GM19467 (cell line): ENCODE measurements at regions not wholly inside any gene's neighbourhood (a gene's known extent, or its start where the extent isn't known, plus 50 kb on each side); places are given as distances from the start of the nearest gene placed in this dataset.
A peak's percentile ranks its signal among the peaks of the same experiment; 100 is the strongest.

Experiments used
- ATAC-seq: cut with Tn5 transposase; IDR thresholded peaks from one replicate; pipeline ENCODE4 v1.9.1; 2021; ENCODE audit warnings: mild to moderate bottlenecking, moderate library complexity; ENCODE audit not compliant: unreplicated experiment

DNA sequence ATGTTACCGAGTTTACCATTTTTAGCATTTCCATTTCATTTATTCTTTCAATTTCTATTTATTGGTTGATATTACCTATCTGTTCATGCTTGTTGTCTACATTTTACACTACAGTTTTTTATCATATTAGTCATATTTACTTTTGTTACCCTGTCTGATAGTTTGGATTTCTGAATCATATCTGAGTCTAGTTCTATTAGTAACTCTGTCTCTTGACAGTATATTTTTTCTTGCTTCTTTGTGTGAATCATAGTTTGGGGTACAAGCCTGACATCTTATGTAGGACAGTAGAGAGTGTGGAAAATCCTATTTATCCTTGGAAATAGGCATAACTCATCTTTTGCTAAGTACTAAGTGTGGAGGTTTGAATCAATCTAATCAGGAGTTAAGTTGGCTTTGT, 263.9 kb upstream of the SESN3 start:
- ATAC-seq = no peak

DNA sequence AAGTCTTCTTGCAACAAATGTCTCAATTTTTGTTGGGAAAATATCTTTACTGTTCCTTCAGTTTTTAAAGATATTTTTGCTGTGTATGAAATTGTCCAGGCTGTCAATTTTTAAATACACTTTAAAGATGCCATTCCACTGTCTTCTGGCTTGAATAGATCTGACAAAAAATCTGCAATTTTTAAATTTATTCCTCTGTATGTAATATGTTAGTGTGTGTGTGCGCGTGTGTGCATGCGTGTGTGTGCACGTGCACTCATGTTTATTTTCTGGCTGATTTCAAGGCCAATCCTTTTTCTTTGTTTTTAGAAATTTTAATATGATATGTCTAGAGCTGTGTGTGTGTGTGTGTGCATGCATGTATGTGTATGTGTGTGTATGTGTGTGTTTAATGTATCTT, 263.2 kb upstream of the SESN3 start:
- ATAC-seq = no peak

DNA sequence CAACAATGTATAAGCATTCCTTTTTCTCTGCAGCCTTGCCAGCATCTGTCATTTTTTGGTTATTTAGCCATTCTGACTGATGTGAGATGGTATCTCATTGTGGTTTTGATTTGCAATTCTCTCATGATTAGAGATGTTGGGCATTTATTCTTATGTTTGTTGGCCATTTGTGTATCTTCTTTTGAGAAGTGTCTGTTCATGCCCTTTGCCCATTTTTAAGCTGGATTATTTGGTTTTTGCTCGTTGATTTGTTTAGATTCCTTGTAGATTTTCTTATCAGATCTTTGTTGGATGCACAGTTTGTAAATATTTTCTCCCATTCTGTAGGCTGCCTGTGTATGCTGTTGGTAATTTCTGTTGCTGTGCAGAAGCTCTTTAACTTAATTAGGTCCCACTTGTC, 259.6 kb upstream of the SESN3 start:
- ATAC-seq = no peak

DNA sequence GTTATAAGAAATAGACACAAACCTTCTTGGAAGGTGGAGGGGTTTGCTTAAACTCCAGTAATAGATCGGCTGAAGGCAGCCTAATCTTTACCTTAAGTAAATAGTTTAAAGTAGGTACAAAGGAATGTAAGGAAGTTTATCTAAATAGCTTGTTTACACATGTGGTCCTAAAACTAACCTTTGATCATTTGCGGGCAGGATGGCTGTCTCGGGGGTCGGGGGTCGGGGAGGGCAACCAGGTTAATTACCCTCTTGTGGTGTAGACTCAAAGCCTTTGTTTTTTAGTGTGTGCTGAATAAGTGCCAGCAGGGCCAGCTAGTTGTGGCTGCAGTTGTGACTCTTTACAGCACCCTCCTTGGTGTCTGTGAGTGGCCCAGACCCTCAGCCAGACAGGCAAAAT, 256.9 kb upstream of the SESN3 start:
- ATAC-seq = no peak

DNA sequence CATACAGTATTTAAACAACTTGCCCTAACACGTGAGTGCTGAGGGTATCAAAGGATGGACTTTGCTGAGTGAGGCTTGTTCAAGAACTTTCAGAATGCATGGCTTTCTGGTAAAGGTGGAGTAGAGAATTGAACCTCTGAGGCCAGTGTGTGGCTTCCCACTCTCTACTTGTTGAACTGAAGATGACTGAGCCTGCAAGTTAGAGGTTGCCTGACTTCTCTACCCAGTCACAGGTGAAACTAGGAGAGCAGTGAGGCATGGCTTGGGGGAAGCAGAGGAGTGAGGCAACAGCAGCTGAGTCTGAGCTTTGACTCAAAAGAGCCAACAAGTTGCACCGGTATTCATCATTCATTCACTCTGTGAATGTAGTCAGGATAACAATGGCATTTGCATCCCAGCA, 256.4 kb upstream of the SESN3 start:
- peak; percentile 100 for ATAC-seq

DNA sequence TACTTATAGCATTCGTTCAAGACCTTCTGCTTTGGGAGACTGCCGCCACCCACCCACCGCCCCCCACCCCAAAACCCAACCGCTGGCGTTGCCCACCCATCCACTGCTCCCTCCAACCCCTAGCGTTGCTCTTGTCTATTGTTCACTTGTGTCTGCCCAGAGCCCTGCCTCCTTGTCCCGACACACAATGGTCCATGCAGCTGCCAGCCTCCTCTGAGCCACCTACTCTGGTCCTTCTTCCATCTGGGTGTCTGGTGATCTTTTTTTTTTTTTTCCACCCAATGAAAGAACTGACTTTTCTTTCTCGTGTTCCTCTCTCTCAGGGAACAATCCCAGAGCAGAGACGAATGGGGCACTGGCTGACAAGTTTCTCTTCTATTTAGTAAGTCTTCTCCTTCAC, 256.0 kb upstream of the SESN3 start:
- ATAC-seq = no peak

DNA sequence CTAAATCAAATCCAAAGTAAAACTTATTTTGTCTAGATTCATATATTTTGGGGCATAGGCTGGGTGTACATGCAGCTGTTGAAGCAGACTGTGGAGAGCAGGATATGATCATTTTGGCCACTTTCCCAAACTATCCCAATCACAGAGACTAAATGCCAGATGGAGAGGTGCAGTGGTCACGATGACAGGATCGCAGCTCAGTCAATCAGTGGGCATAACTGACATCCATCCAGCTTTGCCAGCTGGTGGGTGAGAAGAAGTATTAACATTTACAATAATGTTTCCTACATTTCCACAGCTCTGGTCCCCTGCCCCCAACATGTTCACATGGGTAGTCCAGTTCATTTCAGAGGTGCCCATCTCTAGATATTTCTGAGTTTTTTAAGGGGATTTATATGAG, 255.5 kb upstream of the SESN3 start:
- no peak for ATAC-seq

DNA sequence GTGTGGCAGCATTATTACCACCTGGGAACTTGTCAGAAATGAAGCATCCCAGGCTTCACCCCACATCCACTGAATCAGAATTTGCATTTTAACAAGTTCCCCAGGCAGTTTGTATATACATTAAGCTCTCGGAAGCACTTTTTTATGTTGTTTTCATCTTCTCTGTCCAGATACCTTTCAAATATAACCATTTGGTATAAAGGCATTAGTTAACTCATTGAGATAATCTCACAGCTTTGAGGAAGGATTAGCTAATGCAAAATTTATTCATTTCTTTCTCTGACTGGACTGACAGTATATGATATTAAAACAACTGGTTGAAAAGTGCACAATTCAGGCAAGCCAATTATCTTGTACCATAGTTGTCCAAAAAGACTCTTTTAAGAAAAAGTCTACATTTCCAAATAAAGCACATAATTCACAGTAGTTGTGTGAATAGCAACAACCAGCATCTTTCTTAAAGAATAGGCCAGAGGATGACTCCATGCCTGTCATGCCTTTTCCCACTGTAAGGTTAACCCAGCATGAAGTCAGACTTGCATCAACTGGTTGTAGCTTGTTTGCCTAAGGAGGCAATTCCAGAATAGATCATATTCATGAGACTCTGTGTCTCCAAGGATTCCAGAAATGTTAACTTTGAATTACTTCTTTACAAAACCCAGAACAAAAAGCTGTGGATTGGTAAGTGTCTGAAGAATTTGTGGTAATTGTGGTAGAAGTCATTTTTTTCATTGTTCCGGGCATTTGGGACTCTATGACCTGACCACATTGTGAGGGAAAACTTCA, 254.3 kb upstream of the SESN3 start:
- no peak for ATAC-seq

DNA sequence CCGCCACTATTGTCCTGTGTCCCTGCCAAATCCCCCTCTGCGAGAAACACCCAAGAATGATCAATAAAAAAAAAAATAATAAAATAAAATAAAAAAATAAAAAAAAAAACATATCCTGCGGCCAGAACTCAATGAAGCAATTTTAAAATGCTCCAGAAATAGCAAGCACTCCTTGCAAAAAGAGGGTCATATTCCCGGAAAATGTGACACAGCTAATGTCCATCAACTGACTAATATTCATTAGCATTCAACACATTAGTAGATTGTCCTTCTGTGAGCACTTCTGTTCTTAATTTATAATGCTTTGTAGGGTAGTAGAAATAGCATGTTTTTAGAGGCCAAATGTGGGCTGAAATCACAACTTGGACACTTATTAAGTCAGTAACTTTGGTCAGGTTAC, 252.3 kb upstream of the SESN3 start:
- no peak for ATAC-seq

DNA sequence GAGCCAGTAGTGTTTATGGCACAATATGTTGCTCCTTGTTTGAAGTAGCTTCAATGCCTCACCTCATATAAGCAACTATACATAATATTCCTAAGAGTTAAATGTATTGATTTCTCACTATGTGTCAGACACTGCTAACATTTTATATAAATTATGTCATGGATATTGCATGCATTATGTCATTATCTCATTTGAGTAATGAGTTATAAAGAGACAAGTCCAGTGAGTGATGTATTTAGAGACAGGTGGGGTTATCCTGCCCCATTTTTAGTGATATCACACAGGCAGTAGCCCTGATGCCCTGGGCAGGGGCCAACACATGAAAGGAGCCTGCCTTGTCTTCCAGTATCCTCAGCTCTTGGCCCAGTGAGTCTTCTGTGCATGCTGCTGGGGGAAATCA, 247.0 kb upstream of the SESN3 start:
- ATAC-seq = no peak

DNA sequence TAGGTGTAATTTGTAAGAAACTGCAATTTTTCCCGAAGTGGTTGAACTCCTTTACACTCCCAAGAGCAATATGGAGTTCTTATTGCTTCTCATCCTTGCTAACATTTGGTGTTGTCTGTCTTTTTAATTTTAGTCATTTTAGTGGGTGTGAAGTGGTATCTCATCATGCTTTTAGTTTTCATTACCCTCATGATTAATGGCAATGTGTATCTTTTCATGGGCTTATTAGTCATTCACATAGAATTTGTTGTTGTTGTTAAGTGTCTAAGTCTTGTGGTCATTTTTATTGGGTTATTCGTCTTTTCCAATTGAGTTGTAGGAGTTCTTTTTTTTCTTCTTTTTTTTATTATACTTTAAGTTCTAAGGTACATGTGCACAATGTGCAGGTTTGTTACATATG, 238.3 kb upstream of the SESN3 start:
- no peak for ATAC-seq

DNA sequence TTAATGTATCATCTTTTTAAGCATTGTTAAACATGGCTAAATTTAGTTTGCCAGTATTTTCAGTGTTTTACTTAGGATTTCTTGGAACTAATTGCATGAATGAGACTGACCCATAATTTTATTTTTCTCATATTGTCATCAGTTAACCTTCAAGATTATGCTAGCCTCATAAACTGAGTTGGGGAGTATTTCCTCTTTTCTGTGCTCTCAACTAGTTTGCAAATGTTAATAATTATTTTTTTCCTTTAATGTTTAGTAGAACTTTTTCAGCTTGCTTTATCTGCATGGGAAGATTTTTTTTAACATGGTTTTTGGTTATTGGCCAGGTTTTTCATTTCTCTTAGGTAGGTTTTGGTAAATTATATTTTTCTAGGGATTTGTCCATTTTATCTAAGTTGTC, 235.4 kb upstream of the SESN3 start:
- no peak for ATAC-seq

DNA sequence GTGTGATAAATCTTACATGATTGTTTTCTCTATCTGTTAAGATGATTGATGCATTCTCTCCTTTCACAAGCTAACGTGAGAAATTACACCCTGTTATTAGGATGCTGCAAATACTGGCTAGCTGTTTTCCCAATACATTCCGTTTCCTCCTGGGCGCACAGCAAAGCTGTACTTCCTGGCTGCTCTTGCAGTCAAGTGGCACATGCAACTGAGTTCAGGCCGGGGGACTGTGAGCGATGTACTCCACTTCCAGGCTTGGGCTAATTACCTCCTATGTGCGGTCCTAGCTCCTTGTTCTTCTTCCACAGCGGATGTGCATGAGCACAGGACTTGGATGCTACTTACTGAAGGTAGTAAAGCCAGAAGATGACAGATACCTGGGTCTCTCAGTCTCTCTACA, 234.9 kb upstream of the SESN3 start:
- ATAC-seq = no peak

DNA sequence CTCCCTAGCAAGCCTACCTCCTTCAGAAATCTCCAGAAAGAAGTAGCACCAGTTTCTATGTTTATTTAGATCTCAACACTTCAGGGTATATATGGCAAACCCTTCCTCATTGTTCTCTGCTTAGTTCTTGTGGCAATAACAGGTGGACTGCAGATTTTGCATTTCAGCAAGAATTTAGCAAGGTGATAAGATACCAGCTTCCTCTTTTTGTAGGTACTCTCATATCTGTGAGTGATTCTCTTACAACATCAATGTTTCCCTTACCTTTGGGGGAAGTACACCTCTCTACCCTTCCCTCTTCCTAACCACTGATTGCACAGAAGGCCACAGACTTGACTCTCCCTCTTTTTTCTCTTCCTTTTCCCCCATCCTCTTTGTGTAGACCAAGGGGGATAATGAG, 230.9 kb upstream of the SESN3 start:
- no peak for ATAC-seq

DNA sequence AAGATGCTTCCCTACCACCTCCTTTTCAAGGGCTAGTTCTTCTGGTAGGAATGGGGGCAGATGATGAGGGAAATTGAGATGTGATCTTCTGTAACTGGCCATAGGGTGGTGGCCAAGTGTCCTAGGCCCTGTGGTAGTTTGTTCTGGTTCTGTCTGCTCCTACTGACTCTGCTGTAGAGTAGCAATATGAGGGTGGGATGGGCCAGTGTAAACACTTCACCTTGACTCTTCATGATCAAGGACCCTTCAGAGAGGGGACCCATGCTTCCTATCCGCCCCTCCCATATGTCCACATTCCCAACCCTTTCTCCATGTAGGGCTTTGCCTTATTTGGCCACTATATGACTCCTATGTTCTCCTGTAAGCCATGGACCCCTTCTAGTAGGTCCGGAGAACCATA, 230.3 kb upstream of the SESN3 start:
- ATAC-seq = no peak

DNA sequence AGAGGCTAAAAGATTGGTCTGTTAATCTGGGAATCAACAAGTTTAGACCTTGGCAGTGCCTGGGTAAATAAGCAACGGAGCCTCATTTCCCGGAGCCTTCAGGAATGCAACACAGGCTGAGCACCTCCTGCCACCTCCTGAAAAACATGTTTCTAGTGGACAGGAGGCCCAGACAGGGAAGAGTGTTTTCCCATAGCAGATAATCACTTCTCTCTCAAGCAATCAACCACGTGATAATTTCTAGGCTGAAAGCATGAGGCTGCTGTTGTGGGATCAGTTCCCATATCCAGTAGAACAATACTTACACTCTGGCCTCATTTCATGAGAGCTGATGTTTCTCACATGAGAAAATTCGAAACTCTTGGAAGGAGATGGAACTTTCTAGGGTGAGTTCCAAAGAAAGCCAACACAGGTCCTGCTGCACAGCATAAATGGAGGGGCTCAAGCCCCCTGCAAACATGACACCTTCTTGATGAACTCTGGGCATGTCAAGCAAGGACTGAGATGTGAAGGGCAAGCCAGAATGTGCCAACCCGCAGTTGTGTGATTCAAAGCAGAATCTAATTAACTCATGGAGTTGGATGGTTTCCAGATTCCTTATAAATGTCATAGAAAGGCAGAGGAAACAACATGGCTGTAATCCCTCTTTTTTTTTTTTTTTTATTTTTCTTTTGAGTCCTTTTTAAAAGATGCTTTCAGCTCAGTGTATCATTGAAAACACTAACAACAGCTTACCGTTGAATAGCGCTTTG, 228.5 kb upstream of the SESN3 start:
- ATAC-seq = no peak

DNA sequence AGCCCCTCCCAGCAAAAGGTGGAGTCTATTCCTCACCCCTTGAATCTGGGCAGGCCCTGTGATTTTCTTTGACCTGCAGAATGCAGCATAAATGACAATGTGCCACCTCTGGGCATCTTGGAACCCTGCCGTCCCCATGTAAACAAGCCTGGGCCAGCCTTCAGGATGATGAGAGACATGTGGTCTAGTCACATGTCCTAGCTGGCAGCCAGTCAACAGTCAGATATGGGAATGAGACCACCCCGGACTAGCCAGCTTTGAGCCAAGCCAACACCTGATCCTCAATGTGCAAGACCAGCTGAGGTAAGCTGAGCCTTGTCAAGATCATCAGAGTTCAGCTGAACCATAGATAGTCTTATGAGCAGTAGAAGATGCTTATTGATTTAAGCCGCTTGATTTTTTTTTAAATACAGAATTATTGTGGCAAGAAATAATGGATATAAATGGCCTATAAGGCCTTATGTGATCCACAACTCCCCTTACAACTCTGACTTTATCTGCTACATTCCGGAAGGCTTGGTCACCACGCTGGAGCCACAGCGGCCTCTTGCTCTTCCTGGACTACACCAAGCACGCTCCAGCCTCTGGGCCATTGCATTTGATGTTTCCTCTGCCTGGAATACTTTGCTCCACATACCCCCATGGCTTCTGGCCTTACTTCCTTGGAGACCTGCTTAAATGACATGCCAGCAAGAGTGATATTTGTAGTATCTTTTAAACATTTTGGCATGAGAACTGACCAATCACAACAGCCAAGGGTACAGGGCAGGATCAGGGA, 225.9 kb upstream of the SESN3 start:
- ATAC-seq = no peak

DNA sequence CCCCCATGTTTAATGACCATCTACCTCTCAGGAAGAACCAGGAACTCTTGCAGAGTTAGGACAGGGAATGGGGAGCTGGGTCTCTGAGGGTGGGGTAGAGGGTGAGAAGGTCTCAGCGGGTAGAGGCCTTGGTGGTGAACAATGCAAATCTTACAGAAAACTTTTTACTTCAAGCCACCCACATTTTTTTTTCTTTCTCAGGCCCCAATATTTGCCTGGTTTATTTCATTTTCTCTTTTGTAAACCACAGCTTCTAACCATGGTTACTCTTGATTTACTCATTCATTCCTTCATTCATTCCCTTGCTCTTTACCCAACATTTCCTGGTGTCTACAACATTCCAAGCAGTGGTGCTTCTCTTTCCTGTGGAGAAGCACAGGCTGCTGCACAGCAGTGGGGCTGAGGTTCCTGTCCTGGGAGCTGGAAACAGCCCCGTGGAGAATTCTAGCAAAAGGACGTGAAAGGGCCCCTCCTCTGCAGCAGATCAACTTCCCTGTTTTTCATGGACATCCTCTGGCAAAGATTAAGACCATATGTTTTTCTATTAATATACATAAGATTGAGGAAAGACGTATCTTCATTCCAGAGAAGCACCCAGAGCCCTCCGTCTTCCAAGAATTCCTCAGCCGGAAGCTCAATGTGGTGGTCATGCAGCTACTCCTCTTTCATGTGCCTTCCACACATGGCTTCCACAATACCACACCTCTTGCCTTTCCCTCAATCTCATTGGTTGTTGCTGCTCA, 224.4 kb upstream of the SESN3 start:
- ATAC-seq = peak; percentile 56

DNA sequence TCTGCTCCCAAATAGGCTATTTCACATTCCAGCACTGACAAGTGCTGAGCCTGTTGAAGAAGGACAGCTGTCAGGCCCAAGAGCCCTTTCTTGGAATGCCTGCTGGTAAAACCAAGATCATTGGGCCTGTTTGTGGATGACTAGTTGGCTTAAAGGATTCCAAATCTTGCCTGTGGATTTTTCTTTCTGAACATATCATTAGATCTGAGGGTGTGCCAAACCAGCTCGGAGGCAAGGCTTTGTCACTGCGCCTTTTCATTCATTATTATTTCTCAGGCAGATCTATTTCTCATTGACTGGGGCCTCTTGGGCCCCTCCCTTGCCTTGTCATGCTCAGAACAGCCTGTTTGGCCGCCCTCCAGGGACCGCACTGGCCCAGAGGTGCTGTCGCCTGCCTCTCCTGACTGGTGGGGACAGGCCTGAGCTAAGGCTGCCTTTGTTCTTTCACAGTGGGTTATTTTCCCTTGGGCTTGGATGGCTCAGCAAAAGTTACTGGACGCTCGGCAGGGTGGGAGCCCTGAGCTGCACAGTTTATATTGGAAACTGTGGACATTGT, 222.7 kb upstream of the SESN3 start:
- ATAC-seq = no peak

DNA sequence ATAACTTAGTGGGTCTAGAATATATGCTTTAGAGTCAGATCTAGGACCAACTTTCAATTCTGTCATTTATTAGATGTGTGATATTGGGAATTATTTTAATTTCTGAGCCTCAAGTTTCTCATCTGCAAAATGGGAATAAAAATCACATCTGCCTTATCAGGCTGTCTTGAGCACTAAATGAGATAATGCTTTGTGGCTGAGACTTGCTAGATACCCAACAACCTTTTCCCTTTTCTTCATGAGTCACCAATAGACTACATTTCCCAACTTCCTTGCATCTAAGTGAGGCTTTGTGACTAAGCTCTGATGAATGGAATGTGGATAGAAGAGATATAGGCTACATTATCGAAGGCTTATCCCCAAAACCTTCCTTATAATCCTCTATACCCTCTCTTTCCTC, 220.7 kb upstream of the SESN3 start:
- no peak for ATAC-seq

DNA sequence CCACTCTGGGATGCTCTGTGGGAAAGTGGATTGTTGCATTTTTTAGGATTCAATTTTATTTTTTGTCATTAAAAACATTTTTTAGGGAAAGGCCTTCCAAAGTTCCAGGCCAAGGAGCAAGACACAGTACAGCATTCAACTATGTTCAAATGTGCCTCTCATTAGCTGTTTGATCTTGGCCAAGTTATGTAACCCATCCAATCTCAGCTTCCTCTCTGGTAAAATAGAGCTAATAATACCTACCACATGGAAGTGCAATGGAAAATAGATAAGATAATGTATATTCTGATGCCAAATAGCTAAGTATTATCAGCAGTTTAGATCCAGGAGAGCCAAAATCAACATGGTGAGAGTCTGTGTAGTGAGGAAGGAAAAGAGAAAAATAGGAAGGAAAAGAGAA, 220.3 kb upstream of the SESN3 start:
- no peak for ATAC-seq
